Limb (tissue), 2 donors: ENCODE measurements at regions not wholly inside any gene's neighbourhood (a gene's known extent, or its start where the extent isn't known, plus 50 kb on each side); places are given as distances from the start of the nearest gene placed in this dataset.
A peak's percentile ranks its signal among the peaks of the same experiment; 100 is the strongest.
"Not testable (repeated sequence)": the region's sequence is repeated elsewhere in the genome, so short reads cannot be mapped to it uniquely, and the experiment has no call there.

Source experiments
- DNase-seq, 2 donors: peaks; one replicate each; pipeline ENCODE4 v3.0.0-alpha.2; 2016; ENCODE audit errors: extremely low spot score in 2 of 2

DNA sequence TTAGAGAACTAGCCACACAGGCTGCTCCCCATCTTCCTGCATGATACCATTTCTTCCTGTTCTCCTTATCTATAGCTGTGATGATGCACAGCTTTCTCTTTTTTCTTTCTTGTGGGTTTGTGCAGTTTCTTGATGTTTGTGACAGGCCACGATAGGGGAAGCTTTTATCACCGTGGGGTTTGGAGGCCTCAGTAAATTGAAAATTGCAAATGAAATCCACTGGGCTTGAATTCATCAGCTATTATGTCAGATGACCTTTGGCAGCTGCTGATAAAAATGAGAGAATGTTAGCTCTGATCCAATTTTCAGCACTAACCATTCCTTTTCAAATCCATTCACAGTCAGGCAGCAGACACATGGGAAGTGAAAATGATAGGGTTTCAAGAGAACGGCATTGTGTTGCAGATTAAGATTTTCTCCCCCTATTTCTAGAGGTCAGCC is 176.9 kb upstream of the SOX2 start:
- DNase-seq: no peak

GRCh38 chr3:181533811-181534210 is 177.9 kb upstream of the SOX2 start:
- no peak for DNase-seq

- DNase-seq: no peak
Observed at GRCh38 chr3:181530584-181530983, 181.1 kb upstream of the SOX2 start.

GRCh38 chr3:181521831-181522230 is 189.9 kb upstream of the SOX2 start:
- no peak for DNase-seq

DNA sequence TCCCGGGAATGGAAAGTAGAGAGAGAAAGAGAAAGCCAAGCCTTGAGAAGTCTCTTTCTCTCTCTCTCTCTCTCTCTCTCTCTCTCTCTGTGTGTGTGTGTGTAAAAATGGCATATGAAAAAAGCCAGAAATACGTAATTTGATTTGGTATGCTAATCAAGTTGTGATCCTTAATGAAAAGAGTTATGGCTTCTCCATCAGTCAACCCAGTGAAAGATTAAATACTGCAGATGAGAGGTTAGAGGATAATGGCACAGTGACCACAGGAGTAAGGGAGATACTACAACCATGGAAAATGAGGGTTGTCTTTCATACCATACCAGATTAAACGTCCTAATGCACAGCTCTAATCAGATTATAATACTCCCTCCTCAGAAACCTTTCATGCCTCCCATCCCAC is 193.5 kb upstream of the SOX2 start:
- DNase-seq: no peak

DNA sequence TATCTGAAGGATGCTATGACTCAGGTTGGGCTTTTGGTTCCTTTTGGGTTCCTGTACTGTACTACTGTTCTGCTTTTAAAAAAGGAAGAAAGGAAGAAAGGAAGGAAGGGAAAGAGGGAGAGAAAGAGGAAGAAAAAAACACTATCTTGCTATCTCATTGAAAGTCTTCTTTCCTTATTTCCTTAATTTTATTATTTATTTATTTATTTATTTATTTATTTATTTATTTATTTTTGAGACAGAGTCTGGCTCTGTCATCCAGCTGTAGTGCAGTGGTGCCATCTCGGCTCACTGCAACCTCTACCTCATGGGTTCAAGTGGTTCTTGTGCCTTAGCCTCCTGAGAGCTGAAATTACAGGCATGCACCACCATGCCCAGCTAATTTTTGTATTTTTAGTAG is 198.9 kb upstream of the SOX2 start:
- DNase-seq: no peak

DNA sequence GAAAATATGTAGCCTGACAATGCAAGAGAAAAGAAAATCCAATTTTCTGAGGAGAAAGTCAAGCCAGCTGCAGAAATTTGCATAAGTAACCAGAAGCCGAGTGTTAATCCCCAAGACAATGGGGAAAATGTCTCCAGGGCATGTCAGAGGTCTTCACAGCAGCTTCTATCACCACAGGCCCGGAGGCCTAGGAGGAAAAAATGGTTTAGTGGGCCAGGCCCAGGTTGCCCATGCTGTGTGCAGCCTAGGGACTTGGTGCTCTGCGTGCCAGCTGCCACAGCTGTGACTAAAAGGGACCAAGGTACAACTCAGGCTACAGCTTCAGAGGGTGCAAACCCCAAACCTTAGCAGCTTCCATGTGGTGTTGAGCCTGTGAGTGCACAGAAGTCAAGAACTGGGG is 201.2 kb upstream of the SOX2 start:
- no peak for DNase-seq

GRCh38 chr3:181497358-181497757 is 214.4 kb upstream of the SOX2 start:
- no peak for DNase-seq

DNA sequence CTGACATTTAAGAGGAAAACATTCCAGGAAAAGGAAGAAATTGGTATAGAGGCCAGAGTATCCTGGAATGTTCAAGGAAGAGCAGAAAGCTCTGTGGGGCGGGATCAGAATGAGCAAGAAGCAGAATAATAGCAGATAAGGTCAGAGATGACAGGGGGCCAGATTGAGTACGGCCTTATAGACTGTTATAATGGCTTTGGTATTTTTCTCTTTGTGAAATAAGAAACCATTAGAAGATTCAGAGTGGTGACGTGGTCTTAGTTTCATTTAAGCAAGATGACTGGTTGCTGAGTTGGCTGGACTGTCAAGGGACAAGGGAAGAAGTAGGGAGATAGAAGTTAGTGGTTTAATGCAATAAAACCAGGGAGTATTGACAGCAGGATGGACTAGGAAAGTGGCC is 218.3 kb upstream of the SOX2 start:
- no peak for DNase-seq

- no peak for DNase-seq
Observed at GRCh38 chr3:181488536-181488935, 223.2 kb upstream of the SOX2 start.

- no peak for DNase-seq
Observed at GRCh38 chr3:181487236-181487978, 224.3 kb upstream of the SOX2 start.

- DNase-seq: no peak
Observed at GRCh38 chr3:181486141-181486885, 225.4 kb upstream of the SOX2 start.

GRCh38 chr3:181484026-181484425 is 227.7 kb upstream of the SOX2 start:
- DNase-seq: no peak

DNA sequence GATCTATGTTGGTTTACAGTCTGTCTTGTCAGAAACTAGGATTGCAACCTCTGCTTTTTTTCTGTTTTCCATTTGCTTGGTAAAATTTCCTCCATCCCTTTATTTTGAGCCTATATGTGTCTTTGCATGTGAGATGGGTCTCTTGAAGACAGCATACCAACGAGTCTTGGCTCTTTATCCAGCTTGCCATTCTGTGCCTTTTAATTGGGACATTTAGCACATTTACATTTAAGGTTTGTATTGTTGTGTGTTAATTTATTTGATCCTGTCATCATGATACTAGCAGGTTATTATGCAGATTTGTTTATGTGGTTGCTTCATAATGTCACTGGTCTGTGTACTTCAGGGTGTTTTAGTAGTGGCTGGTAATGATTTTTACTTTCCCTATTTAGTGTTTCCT is 236.6 kb upstream of the SOX2 start:
- not testable (repeated sequence) for DNase-seq

GRCh38 chr3:181470349-181470748 is 241.4 kb upstream of the SOX2 start:
- DNase-seq: no peak

DNA sequence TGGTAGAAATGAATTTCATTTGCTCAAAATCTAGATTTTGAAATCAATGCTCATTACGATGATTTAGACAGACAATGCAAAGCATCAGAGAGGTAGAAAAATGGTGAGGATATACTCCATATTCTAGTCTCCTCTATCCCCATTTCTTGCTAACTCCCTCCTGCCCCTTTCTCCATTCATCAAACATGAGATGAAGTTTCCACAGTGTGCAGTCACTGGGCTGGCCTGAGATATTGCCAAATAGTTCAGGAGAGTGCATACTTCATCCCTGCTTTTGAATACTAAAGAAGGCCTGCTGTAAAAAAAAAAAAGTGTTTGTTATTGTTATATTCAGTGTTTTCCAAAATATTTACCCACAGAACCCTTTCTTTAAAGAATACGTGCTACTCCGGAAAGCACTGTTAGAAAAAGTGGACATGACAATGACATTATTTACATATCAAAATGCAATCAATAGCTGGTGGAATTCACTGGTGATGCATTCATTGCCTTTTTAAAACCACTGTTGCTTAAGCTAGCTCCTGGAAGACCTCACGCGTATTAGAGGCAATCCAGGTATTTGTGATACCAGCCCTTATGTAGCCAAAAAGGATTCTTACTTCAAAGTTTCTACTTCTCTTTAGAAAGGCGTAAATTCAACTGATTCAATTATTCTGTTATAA is 247.6 kb upstream of the SOX2 start:
- no peak for DNase-seq

DNA sequence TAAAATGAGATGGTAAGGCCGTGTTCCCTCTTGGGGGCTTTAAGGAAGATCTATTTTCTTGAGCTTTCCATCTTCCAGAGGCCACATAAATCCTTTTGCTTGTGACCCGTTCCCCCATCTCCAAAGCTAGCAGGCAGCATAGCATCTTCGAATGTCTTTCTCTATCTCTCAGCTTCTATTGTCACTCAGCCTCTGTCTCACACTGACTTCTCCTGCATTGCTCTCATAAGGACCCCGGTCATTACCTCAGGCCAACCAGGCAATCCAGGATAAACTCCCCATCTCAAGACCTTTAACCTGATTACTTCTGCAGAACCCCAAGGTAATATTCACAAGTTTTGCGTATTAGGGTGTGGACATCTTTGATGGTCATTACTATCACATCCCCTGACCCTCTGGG is 250.3 kb upstream of the SOX2 start:
- DNase-seq: no peak

DNA sequence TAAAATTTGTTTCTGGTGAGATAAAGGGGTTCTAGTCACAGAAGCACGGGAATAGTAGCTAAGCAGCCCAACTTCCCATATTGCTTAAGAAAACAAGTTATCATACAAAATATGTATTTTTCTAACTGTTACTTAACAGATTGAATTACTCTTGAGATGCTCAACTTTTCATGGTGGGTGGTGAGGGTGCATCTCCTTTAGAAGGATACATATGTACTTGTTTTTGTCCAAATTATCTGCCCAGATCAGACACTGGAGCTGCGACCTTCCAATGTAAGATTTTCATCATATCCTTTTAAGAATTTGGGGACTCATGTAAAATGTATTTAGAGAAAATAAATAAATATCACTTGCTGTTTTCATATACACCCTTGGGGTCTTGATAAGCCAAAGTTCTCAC is 252.2 kb upstream of the SOX2 start:
- no peak for DNase-seq

- DNase-seq: no peak
Observed at GRCh38 chr3:181458857-181459256, 252.9 kb upstream of the SOX2 start.

- DNase-seq: no peak
Observed at GRCh38 chr3:181457756-181458155, 254.0 kb upstream of the SOX2 start.

GRCh38 chr3:181457190-181457589 is 254.5 kb upstream of the SOX2 start:
- peak in 1 of 2 donors; percentile 36 for DNase-seq

DNA sequence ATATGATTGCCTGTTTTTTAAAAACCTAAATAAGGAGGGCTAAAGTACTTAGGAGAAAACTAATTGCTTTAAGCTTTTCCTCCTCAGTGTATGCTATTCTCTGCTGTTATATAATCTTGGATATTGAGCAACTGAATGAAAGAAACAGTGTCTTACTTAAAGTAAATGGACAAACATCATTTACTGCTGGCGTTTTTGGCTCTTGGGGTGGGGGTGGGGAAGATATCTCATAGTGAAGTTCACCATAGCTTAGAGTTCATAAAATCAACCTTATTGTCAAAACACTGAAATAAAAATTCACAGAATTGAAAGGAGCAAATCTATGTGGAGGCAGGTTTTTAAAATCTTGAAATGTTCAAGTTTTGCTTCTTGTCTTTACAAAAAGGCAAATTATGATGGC is 256.4 kb upstream of the SOX2 start:
- DNase-seq: no peak
